Stimulated activated naive B cell treated with anti-CD40 and anti-IgM and Interleukin-4, amounts not matched to agents 10 μg/mL and 1 μg/mL and 100 μg/mL, for 72 hours (primary cell): ENCODE measurements at regions not wholly inside any gene's neighbourhood (a gene's known extent, or its start where the extent isn't known, plus 50 kb on each side); places are given as distances from the start of the nearest gene placed in this dataset.

Source experiments
- ATAC-seq, 2 donors: fragments of 150-1000 bp; cut with Tn5 transposase; replicated peaks; 2 replicates each; pipeline ENCODE4 v1.10.0; 2021; ENCODE audit warnings: moderate library complexity in 1 of 2
- DNase-seq: peaks from one replicate; pipeline ENCODE4 v3.0.0; 2021
- H3K27ac Mint-ChIP-seq: one replicate; pipeline ENCODE4 v1.8.0; 2022; ENCODE audit warnings: mild to moderate bottlenecking, mixed read lengths
- H3K27me3 Mint-ChIP-seq, 2 donors: one replicate each; pipeline ENCODE4 v1.8.0; 2022; ENCODE audit warnings: mixed read lengths in 2 of 2
- H3K36me3 Mint-ChIP-seq, 2 donors: one replicate each; pipeline ENCODE4 v1.8.0; 2022; ENCODE audit warnings: mixed read lengths in 2 of 2, mild to moderate bottlenecking in 1 of 2
- H3K4me1 Mint-ChIP-seq, 2 donors: one replicate each; pipeline ENCODE4 v1.8.0; 2022; ENCODE audit warnings: mixed read lengths in 2 of 2, mild to moderate bottlenecking in 1 of 2
- H3K4me3 Mint-ChIP-seq, 2 donors: one replicate each; pipeline ENCODE4 v1.8.0; 2022; ENCODE audit warnings: mild to moderate bottlenecking in 2 of 2, mixed read lengths in 2 of 2, moderate library complexity in 1 of 2
- H3K9me3 Mint-ChIP-seq, 2 donors: one replicate each; pipeline ENCODE4 v1.8.0; 2022; ENCODE audit warnings: mixed read lengths in 2 of 2, mild to moderate bottlenecking in 1 of 2

- ATAC-seq (no peak), DNase-seq (no peak)
- no peaks in the 10 kb centered on the region for H3K4me1 Mint-ChIP-seq
- no peak overlapping the region for H3K4me3 Mint-ChIP-seq
- H3K27me3 Mint-ChIP-seq, result no peaks in the 10 kb centered on the region
- H3K9me3 Mint-ChIP-seq, result no peaks in the 10 kb centered on the region
- H3K27ac Mint-ChIP-seq, result no peak overlapping the region
- H3K36me3 Mint-ChIP-seq, result no peaks in the 10 kb centered on the region
Observed at GRCh38 chr5:99995407-99995806, 539.8 kb upstream of the FAM174A start.

GRCh38 chr5:99973779-99974178, 561.4 kb upstream of the FAM174A start:
- ATAC-seq (no peak), DNase-seq (no peak)
- Mint-ChIP-seq H3K27me3 (no peaks in the 10 kb centered on the region), H3K36me3 (no peaks in the 10 kb centered on the region), H3K4me1 (no peaks in the 10 kb centered on the region), H3K4me3 (no peak overlapping the region), H3K27ac (no peak overlapping the region), H3K9me3 (no peaks in the 10 kb centered on the region)

GRCh38 chr5:99955962-99956361, 579.2 kb upstream of the FAM174A start:
- Mint-ChIP-seq H3K4me1 (no peaks in the 10 kb centered on the region), H3K36me3 (no peaks in the 10 kb centered on the region), H3K9me3 (peaks cover 0 to 3% of the 10 kb centered on the region in 2 donors), H3K27me3 (no peaks in the 10 kb centered on the region), H3K4me3 (no peak overlapping the region), H3K27ac (no peak overlapping the region)
- DNase-seq (no peak), ATAC-seq (peak in 1 of 2 donors; percentile 19)

GRCh38 chr5:99955006-99955405, 580.2 kb upstream of the FAM174A start:
- peaks cover 0 to 5% of the 10 kb centered on the region in 2 donors for H3K9me3 Mint-ChIP-seq
- DNase-seq, result no peak
- no peak overlapping the region for H3K4me3 Mint-ChIP-seq
- no peak for ATAC-seq
- no peaks in the 10 kb centered on the region for H3K4me1 Mint-ChIP-seq
- H3K27me3 Mint-ChIP-seq, result no peaks in the 10 kb centered on the region
- no peak overlapping the region for H3K27ac Mint-ChIP-seq
- no peaks in the 10 kb centered on the region for H3K36me3 Mint-ChIP-seq

- Mint-ChIP-seq H3K27ac (no peak overlapping the region), H3K4me1 (no peaks in the 10 kb centered on the region), H3K36me3 (no peaks in the 10 kb centered on the region), H3K9me3 (peaks cover 0 to 2% of the 10 kb centered on the region in 2 donors), H3K27me3 (no peaks in the 10 kb centered on the region), H3K4me3 (no peak overlapping the region)
- DNase-seq (no peak), ATAC-seq (no peak)
Observed at GRCh38 chr5:99949969-99950524, 585.1 kb upstream of the FAM174A start.

GRCh38 chr5:99949361-99949760, 585.8 kb upstream of the FAM174A start:
- Mint-ChIP-seq H3K27me3 (no peaks in the 10 kb centered on the region), H3K9me3 (peaks cover 0 to 2% of the 10 kb centered on the region in 2 donors), H3K4me3 (no peak overlapping the region), H3K27ac (no peak overlapping the region), H3K4me1 (no peaks in the 10 kb centered on the region), H3K36me3 (no peaks in the 10 kb centered on the region)
- no peak for ATAC-seq
- DNase-seq, result no peak

- Mint-ChIP-seq H3K27me3 (no peaks in the 10 kb centered on the region), H3K4me1 (no peaks in the 10 kb centered on the region), H3K4me3 (no peak overlapping the region), H3K27ac (no peak overlapping the region), H3K9me3 (peaks cover 0 to 2% of the 10 kb centered on the region in 2 donors), H3K36me3 (no peaks in the 10 kb centered on the region)
- ATAC-seq (peak in 1 of 2 donors; percentile 27), DNase-seq (no peak)
Observed at GRCh38 chr5:99948850-99949249, 586.3 kb upstream of the FAM174A start.

GRCh38 chr5:99945478-99946442, 589.4 kb upstream of the FAM174A start:
- no peaks in the 10 kb centered on the region for H3K4me1 Mint-ChIP-seq
- H3K4me3 Mint-ChIP-seq, result no peak overlapping the region
- ATAC-seq (no peak), DNase-seq (no peak)
- no peaks in the 10 kb centered on the region for H3K27me3 Mint-ChIP-seq
- H3K9me3 Mint-ChIP-seq, result peaks cover 0 to 2% of the 10 kb centered on the region in 2 donors
- no peak overlapping the region for H3K27ac Mint-ChIP-seq
- no peaks in the 10 kb centered on the region for H3K36me3 Mint-ChIP-seq

GRCh38 chr5:99940540-99940939, 594.6 kb upstream of the FAM174A start:
- ATAC-seq (no peak), DNase-seq (no peak)
- Mint-ChIP-seq H3K9me3 (no peaks in the 10 kb centered on the region), H3K4me3 (no peak overlapping the region), H3K27me3 (no peaks in the 10 kb centered on the region), H3K4me1 (no peaks in the 10 kb centered on the region), H3K27ac (no peak overlapping the region), H3K36me3 (no peaks in the 10 kb centered on the region)

GRCh38 chr5:99936911-99937310, 598.3 kb upstream of the FAM174A start:
- Mint-ChIP-seq H3K9me3 (peaks cover 0 to 1% of the 10 kb centered on the region in 2 donors), H3K27me3 (no peaks in the 10 kb centered on the region), H3K4me1 (peaks cover 0 to 3% of the 10 kb centered on the region in 2 donors), H3K4me3 (no peak overlapping the region), H3K36me3 (no peaks in the 10 kb centered on the region), H3K27ac (no peak overlapping the region)
- no peak for ATAC-seq
- no peak for DNase-seq

GRCh38 chr5:99929806-99930135, 605.4 kb upstream of the FAM174A start:
- Mint-ChIP-seq H3K36me3 (no peaks in the 10 kb centered on the region), H3K4me3 (no peak overlapping the region), H3K27me3 (no peaks in the 10 kb centered on the region), H3K27ac (no peak overlapping the region), H3K4me1 (no peaks in the 10 kb centered on the region), H3K9me3 (no peaks in the 10 kb centered on the region)
- ATAC-seq, result peak in 1 of 2 donors; percentile 7
- no peak for DNase-seq

- no peaks in the 10 kb centered on the region for H3K4me1 Mint-ChIP-seq
- DNase-seq (no peak), ATAC-seq (peak; percentile 21 to 25)
- no peaks in the 10 kb centered on the region for H3K9me3 Mint-ChIP-seq
- no peaks in the 10 kb centered on the region for H3K36me3 Mint-ChIP-seq
- H3K27me3 Mint-ChIP-seq, result no peaks in the 10 kb centered on the region
- H3K27ac Mint-ChIP-seq, result no peak overlapping the region
- H3K4me3 Mint-ChIP-seq, result no peak overlapping the region
Observed at GRCh38 chr5:99929067-99929805, 605.9 kb upstream of the FAM174A start.

- H3K27me3 Mint-ChIP-seq, result no peaks in the 10 kb centered on the region
- H3K27ac Mint-ChIP-seq, result no peak overlapping the region
- no peaks in the 10 kb centered on the region for H3K4me1 Mint-ChIP-seq
- H3K4me3 Mint-ChIP-seq, result no peak overlapping the region
- H3K9me3 Mint-ChIP-seq, result no peaks in the 10 kb centered on the region
- ATAC-seq (peak in 1 of 2 donors; percentile 16), DNase-seq (no peak)
- H3K36me3 Mint-ChIP-seq, result no peaks in the 10 kb centered on the region
Observed at GRCh38 chr5:99928490-99928889, 606.7 kb upstream of the FAM174A start.

GRCh38 chr5:99926463-99926862, 608.7 kb upstream of the FAM174A start:
- H3K27me3 Mint-ChIP-seq, result no peaks in the 10 kb centered on the region
- DNase-seq, result no peak
- no peak overlapping the region for H3K27ac Mint-ChIP-seq
- H3K4me1 Mint-ChIP-seq, result no peaks in the 10 kb centered on the region
- no peak for ATAC-seq
- H3K9me3 Mint-ChIP-seq, result no peaks in the 10 kb centered on the region
- no peaks in the 10 kb centered on the region for H3K36me3 Mint-ChIP-seq
- no peak overlapping the region for H3K4me3 Mint-ChIP-seq

- no peak for DNase-seq
- ATAC-seq, result no peak
- no peaks in the 10 kb centered on the region for H3K36me3 Mint-ChIP-seq
- no peaks in the 10 kb centered on the region for H3K4me1 Mint-ChIP-seq
- no peaks in the 10 kb centered on the region for H3K9me3 Mint-ChIP-seq
- no peak overlapping the region for H3K4me3 Mint-ChIP-seq
- no peak overlapping the region for H3K27ac Mint-ChIP-seq
- H3K27me3 Mint-ChIP-seq, result no peaks in the 10 kb centered on the region
Observed at GRCh38 chr5:99922386-99922785, 612.8 kb upstream of the FAM174A start.
